ENCODE measurements at regions not wholly inside any gene's neighbourhood (a gene's known extent, or its start where the extent isn't known, plus 50 kb on each side); places are given as distances from the start of the nearest gene placed in this dataset.

GRCh38 chr3:46098319-46098761, 71.1 kb upstream of the XCR1 start:
- Histone ChIP-seq H3K27me3 (no peaks in the 10 kb centered on the region), H3K4me1 (peaks cover 0 to 24% (median 9%) of the 10 kb centered on the region in 4 donors), H3K9me3 (no peaks in the 10 kb centered on the region), H3K36me3 (no peaks in the 10 kb centered on the region), H3K27ac (peak overlapping the region; percentile 70 to 83 (median 75)), H3K4me3 (no peak overlapping the region)
- DNase-seq: peak in 2 of 3 donors; percentile 45 to 77
- TF ChIP-seq CTCF (IDR thresholded peaks at IDR 0.05): no peak

- Histone ChIP-seq H3K27ac (peak overlapping the region; percentile 70 to 83 (median 75)), H3K36me3 (no peaks in the 10 kb centered on the region), H3K4me3 (no peak overlapping the region), H3K27me3 (no peaks in the 10 kb centered on the region), H3K4me1 (peaks cover 0 to 30% (median 9%) of the 10 kb centered on the region in 4 donors), H3K9me3 (no peaks in the 10 kb centered on the region)
- DNase-seq: no peak
- TF ChIP-seq POLR2A (IDR thresholded peaks at IDR 0.05): no peak
- TF ChIP-seq CTCF (IDR thresholded peaks at IDR 0.05): no peak
Measured at GRCh38 chr3:46097691-46098241, 70.5 kb upstream of the XCR1 start.

GRCh38 chr3:46096781-46097180, 69.5 kb upstream of the XCR1 start:
- TF ChIP-seq POLR2A (IDR thresholded peaks at IDR 0.05) (no peak), CTCF (IDR thresholded peaks at IDR 0.05) (no peak)
- Histone ChIP-seq H3K27ac (peak overlapping the region in 2 of 4 donors; percentile 59 to 77), H3K4me3 (no peak overlapping the region), H3K9me3 (no peaks in the 10 kb centered on the region), H3K36me3 (no peaks in the 10 kb centered on the region), H3K27me3 (no peaks in the 10 kb centered on the region), H3K4me1 (peaks cover 0 to 30% (median 9%) of the 10 kb centered on the region in 4 donors)
- DNase-seq: no peak

- H3K4me3 ChIP-seq: no peak overlapping the region
- peaks cover 0 to 30% (median 11%) of the 10 kb centered on the region in 4 donors for H3K4me1 ChIP-seq
- no peaks in the 10 kb centered on the region for H3K9me3 ChIP-seq
- peak overlapping the region in 1 of 4 donors; percentile 59 for H3K27ac ChIP-seq
- no peaks in the 10 kb centered on the region for H3K36me3 ChIP-seq
- TF ChIP-seq POLR2A (IDR thresholded peaks at IDR 0.05) (no peak), CTCF (IDR thresholded peaks at IDR 0.05) (no peak)
- no peak for DNase-seq
- H3K27me3 ChIP-seq: no peaks in the 10 kb centered on the region
Measured at GRCh38 chr3:46096336-46096735, 69.1 kb upstream of the XCR1 start.

- DNase-seq: peak in 1 of 3 donors; percentile 50
- no peaks in the 10 kb centered on the region for H3K36me3 ChIP-seq
- H3K4me1 ChIP-seq: peaks cover 0 to 30% (median 11%) of the 10 kb centered on the region in 4 donors
- peak overlapping the region in 1 of 4 donors; percentile 59 for H3K27ac ChIP-seq
- TF ChIP-seq POLR2A (IDR thresholded peaks at IDR 0.05): no peak
- H3K27me3 ChIP-seq: no peaks in the 10 kb centered on the region
- H3K4me3 ChIP-seq: no peak overlapping the region
- H3K9me3 ChIP-seq: no peaks in the 10 kb centered on the region
Measured at GRCh38 chr3:46095307-46095706, 68.0 kb upstream of the XCR1 start.

- H3K4me3 ChIP-seq: no peak overlapping the region
- no peak for TF ChIP-seq CTCF (IDR thresholded peaks at IDR 0.05)
- TF ChIP-seq POLR2A (IDR thresholded peaks at IDR 0.05): no peak
Measured at GRCh38 chr3:46094506-46094905, 67.2 kb upstream of the XCR1 start.

More at GRCh38 chr3:46094506-46094905, 67.2 kb upstream of the XCR1 start:
- H3K27ac ChIP-seq: peak overlapping the region in 1 of 4 donors; percentile 59
- no peaks in the 10 kb centered on the region for H3K27me3 ChIP-seq
- H3K9me3 ChIP-seq: no peaks in the 10 kb centered on the region
- DNase-seq: no peak
- no peaks in the 10 kb centered on the region for H3K36me3 ChIP-seq
- peaks cover 0 to 30% (median 11%) of the 10 kb centered on the region in 4 donors for H3K4me1 ChIP-seq
